ENCODE measurements at regions not wholly inside any gene's neighbourhood (a gene's known extent, or its start where the extent isn't known, plus 50 kb on each side); places are given as distances from the start of the nearest gene placed in this dataset.

- TF ChIP-seq SUZ12 (IDR thresholded peaks at IDR 0.05; ENCODE audit: extremely low read depth, insufficient read depth, insufficient read length) (no peak), ZNF274 (IDR thresholded peaks at IDR 0.05; ENCODE audit: low read depth, low read length) (no peak), YY1 (IDR thresholded peaks at IDR 0.05; ENCODE audit: insufficient read depth, insufficient read length) (no peak)
Measured at GRCh38 chrY:17166881-17167280, 713.1 kb downstream of the CDY2B start.

Measured in NT2/D1 (cell line).